CD4-positive, alpha-beta T cell (primary cell): ENCODE measurements at regions not wholly inside any gene's neighbourhood (a gene's known extent, or its start where the extent isn't known, plus 50 kb on each side); places are given as distances from the start of the nearest gene placed in this dataset.
"Not testable (repeated sequence)": the region's sequence is repeated elsewhere in the genome, so short reads cannot be mapped to it uniquely, and the experiment has no call there.

Source experiments
- ATAC-seq: fragments of 200-7000 bp; cut with Tn5 transposase; one replicate; pipeline ENCODE4 v1.10.0; 2022; ENCODE audit warnings: mild to moderate bottlenecking; ENCODE audit not compliant: poor library complexity
- CTCF ChIA-PET: fragments of 350-600 bp; sonication (Branson Sonifier 250); formaldehyde crosslinking; loops from one replicate; lab custom pipeline; 2021; ENCODE audit warnings: antibody characterized with exemption, inconsistent platforms; lab: Charles Lee
- POLR2A ChIA-PET: fragments of 350-600 bp; sonication (Branson Sonifier 250); formaldehyde crosslinking; loops from one replicate; lab custom pipeline; 2021; ENCODE audit warnings: antibody characterized with exemption, inconsistent platforms; lab: Charles Lee
- DNase-seq, 14 experiments: peaks; one replicate each; pipeline ENCODE4 v3.0.0-alpha.2; 2013 to 2020; ENCODE audit warnings: mixed read lengths in 2 of 14
- H3K27ac ChIP-seq, 2 donors: one replicate each; pipeline versions ENCODE4 v1.5.1 to v1.7.0; 2013; ENCODE audit warnings: low read length in 2 of 2, low read depth in 1 of 2, mild to moderate bottlenecking in 1 of 2
- H3K27me3 ChIP-seq, 2 experiments: 1 replicate in 1 of 2; 2 replicates in 1 of 2; pipeline versions ENCODE4 v1.6.1 to v1.7.0; 2013; ENCODE audit warnings: low read length in 2 of 2, control low read depth in 1 of 2, mild to moderate bottlenecking in 1 of 2, moderate library complexity in 1 of 2; ENCODE audit not compliant: insufficient read depth in 2 of 2, control insufficient read depth in 1 of 2
- H3K36me3 ChIP-seq: one replicate; pipeline ENCODE4 v1.6.1; 2013; ENCODE audit warnings: low read length, control low read depth; ENCODE audit not compliant: insufficient read depth
- H3K4me1 ChIP-seq: one replicate; pipeline ENCODE4 v1.6.1; 2013; ENCODE audit warnings: low read length, control low read depth; ENCODE audit not compliant: insufficient read depth
- H3K4me3 ChIP-seq: one replicate; pipeline ENCODE4 v1.5.1; 2013; ENCODE audit warnings: mild to moderate bottlenecking, low read length, moderate library complexity
- H3K9me3 ChIP-seq, 2 experiments: 1 replicate in 1 of 2; 2 replicates in 1 of 2; pipeline versions ENCODE4 v1.6.1 to v1.7.0; 2013; ENCODE audit warnings: low read length in 2 of 2, mild to moderate bottlenecking in 2 of 2, control low read depth in 1 of 2, moderate library complexity in 1 of 2; ENCODE audit not compliant: control insufficient read depth in 1 of 2, insufficient read depth in 1 of 2
- H3K27ac Mint-ChIP-seq: one replicate; pipeline ENCODE4 v1.8.0; 2020; ENCODE audit warnings: mixed read lengths
- H3K27me3 Mint-ChIP-seq: one replicate; pipeline ENCODE4 v1.8.0; 2021; ENCODE audit warnings: mixed read lengths
- H3K36me3 Mint-ChIP-seq: one replicate; pipeline ENCODE4 v1.8.0; 2021; ENCODE audit warnings: low read depth, mixed read lengths
- H3K4me1 Mint-ChIP-seq: one replicate; pipeline ENCODE4 v1.8.0; 2021; ENCODE audit warnings: low read depth, mixed read lengths
- H3K4me3 Mint-ChIP-seq: one replicate; pipeline ENCODE4 v1.8.0; 2020; ENCODE audit warnings: mild to moderate bottlenecking, mixed read lengths
- H3K9me3 Mint-ChIP-seq: one replicate; pipeline ENCODE4 v1.8.0; 2020; ENCODE audit warnings: mixed read lengths
- CTCF ChIP-seq: fragments of 200-600 bp; IDR thresholded peaks from one replicate; pipeline ENCODE4 v1.8.0; 2022; ENCODE audit warnings: antibody characterized with exemption, mild to moderate bottlenecking
- intact Hi-C, 2 experiments: fragments of 100-400 bp; cut with DNase I in 1 of 2; cut with micrococcal nuclease in 1 of 2; formaldehyde crosslinking; loops; one replicate each; pipeline versions ENCODE4 v1.15.1 to v1.9.0; 2023 to 2025; cut with DNase I, micrococcal nuclease

GRCh38 chr11:96842731-96843130 is 452.9 kb downstream of the JRKL start:
- Histone ChIP-seq H3K4me3 (no peak overlapping the region), H3K4me1 (no peaks in the 10 kb centered on the region), H3K9me3 (peaks cover 0 to 4% of the 10 kb centered on the region in 2 experiments), H3K36me3 (no peaks in the 10 kb centered on the region), H3K27me3 (no peaks in the 10 kb centered on the region), H3K27ac (no peak overlapping the region)
- Mint-ChIP-seq H3K4me1 (no peaks in the 10 kb centered on the region), H3K4me3 (no peak overlapping the region), H3K36me3 (no peaks in the 10 kb centered on the region), H3K27ac (no peak overlapping the region), H3K27me3 (no peaks in the 10 kb centered on the region), H3K9me3 (peaks cover 8% of the 10 kb centered on the region)
- CTCF ChIA-PET, result no interaction called here
- ATAC-seq (no peak), DNase-seq (no peak)
- intact Hi-C loops, result no loop called here
- no peak for TF ChIP-seq CTCF
- POLR2A ChIA-PET, result no interaction called here

DNA sequence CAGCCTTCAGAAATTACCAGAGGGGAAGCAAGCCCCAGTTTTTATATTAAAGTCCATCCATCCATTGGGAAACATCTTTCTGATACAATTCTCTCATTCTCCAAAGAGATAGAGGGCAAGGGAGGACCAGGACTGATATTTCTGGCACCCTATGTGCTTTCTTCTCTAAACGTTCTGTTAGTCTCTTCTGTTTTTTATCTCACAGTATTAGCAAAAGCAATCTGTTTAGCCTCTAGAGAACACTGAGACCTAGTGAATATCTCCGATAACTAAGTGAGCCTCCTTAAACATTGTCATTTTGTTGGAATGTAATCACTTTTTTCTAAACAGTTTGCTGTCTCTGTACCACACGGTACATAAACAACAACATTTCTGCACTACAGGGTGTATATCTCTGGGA is 464.6 kb downstream of the JRKL start:
- POLR2A ChIA-PET, result no interaction called here
- intact Hi-C loops, result no loop called here
- H3K27ac Mint-ChIP-seq, result no peak overlapping the region

DNA sequence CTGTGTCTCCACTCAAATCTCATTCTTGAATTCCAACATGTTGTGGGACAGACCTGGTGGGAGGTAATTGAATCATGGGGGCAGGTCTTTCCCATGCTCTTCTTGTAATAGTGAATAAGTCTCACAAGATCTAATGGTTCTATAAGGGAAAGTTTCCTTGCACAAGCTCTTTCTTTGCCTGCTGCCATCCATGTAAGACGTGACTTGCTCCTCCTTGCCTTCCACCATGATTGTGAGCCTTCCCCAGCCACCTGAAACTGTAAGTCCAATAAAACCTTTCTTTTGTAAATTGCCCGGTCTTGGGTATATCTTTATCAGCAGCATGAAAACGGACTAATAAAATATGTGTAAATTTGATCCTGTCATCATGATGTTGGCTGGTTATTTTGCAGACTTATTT is 471.9 kb downstream of the JRKL start:
- H3K36me3 Mint-ChIP-seq, H3K36me3 ChIP-seq, ATAC-seq, H3K9me3 Mint-ChIP-seq, H3K4me3 ChIP-seq, H3K4me1 Mint-ChIP-seq, POLR2A ChIA-PET, H3K27ac Mint-ChIP-seq, H3K4me1 ChIP-seq, H3K9me3 ChIP-seq, intact Hi-C loops, H3K27me3 Mint-ChIP-seq, DNase-seq, H3K4me3 Mint-ChIP-seq, H3K27ac ChIP-seq, CTCF ChIA-PET, H3K27me3 ChIP-seq: not testable (repeated sequence)

More for the DNA sequence above, 464.6 kb downstream of the JRKL start:
- Histone ChIP-seq H3K27ac (no peak overlapping the region), H3K9me3 (peaks cover 0 to 8% of the 10 kb centered on the region in 2 experiments), H3K27me3 (no peaks in the 10 kb centered on the region), H3K4me1 (no peaks in the 10 kb centered on the region), H3K36me3 (no peaks in the 10 kb centered on the region), H3K4me3 (no peak overlapping the region)
- H3K4me3 Mint-ChIP-seq, result no peak overlapping the region
- DNase-seq, result no peak
- H3K4me1 Mint-ChIP-seq, result no peaks in the 10 kb centered on the region
- H3K36me3 Mint-ChIP-seq, result no peaks in the 10 kb centered on the region
- ATAC-seq, result no peak
- no peak for TF ChIP-seq CTCF
- no peaks in the 10 kb centered on the region for H3K27me3 Mint-ChIP-seq
- no peaks in the 10 kb centered on the region for H3K9me3 Mint-ChIP-seq
- CTCF ChIA-PET, result no interaction called here

DNA sequence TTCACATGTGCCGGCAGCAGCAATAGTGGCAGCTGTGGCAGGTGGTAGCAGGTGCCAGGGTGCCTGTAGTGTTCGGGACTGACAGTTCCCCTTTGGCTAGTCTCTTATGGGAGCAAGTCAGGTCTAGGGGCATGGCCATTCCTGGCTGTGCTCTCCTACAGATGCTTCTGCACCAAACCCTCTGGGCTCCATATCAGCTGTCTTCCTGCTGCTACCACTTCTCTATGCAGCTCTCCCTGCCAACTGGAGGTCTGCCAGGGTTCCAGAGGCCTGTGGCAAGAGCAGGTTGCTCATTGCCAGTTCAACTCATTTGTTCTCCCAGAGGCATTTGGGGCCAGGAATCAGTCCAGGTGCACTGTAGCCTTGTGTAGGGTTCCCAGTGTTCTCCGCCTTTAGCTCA is 473.7 kb downstream of the JRKL start:
- H3K4me3 Mint-ChIP-seq, result no peak overlapping the region
- no peak overlapping the region for H3K4me3 ChIP-seq
- DNase-seq, result no peak
- peaks cover 7% of the 10 kb centered on the region for H3K9me3 Mint-ChIP-seq
- intact Hi-C loops, result no loop called here
- H3K36me3 Mint-ChIP-seq, result no peaks in the 10 kb centered on the region
- H3K27ac ChIP-seq, result no peak overlapping the region
- ATAC-seq, result no peak
- peaks cover 0 to 5% of the 10 kb centered on the region in 2 experiments for H3K9me3 ChIP-seq
- ChIA-PET CTCF (no interaction called here), POLR2A (no interaction called here)
- H3K4me1 ChIP-seq, result no peaks in the 10 kb centered on the region
- no peak for TF ChIP-seq CTCF
- no peaks in the 10 kb centered on the region for H3K27me3 Mint-ChIP-seq
- no peaks in the 10 kb centered on the region for H3K27me3 ChIP-seq
- no peak overlapping the region for H3K27ac Mint-ChIP-seq
- no peaks in the 10 kb centered on the region for H3K4me1 Mint-ChIP-seq
- H3K36me3 ChIP-seq, result no peaks in the 10 kb centered on the region
